ENCODE measurements at regions not wholly inside any gene's neighbourhood (a gene's known extent, or its start where the extent isn't known, plus 50 kb on each side); places are given as distances from the start of the nearest gene placed in this dataset.

DNA sequence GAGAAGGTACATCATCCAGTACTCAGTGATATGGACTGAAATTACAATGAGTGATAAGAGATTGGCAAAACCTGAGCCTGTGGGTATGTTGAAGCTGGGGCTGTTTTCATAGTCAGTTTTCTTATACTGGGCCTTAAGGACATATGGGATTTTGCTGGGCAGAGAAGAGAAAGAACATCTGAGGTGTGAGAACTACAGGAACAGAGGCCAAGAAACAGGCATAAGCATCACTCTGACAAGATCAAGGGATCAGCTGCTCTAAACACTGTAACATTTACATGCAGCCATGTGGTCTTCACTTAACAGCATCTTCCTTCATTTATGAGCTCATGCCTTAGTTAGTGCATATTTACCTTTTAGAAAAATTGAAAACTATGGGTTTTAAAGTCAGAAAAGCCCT lies 220.0 kb downstream of the TRIM36 start:
- H3K27me3 ChIP-seq = peaks cover 0 to 5% (median 0%) of the 10 kb centered on the region in 7 donors
- TF ChIP-seq, protein P1, sequence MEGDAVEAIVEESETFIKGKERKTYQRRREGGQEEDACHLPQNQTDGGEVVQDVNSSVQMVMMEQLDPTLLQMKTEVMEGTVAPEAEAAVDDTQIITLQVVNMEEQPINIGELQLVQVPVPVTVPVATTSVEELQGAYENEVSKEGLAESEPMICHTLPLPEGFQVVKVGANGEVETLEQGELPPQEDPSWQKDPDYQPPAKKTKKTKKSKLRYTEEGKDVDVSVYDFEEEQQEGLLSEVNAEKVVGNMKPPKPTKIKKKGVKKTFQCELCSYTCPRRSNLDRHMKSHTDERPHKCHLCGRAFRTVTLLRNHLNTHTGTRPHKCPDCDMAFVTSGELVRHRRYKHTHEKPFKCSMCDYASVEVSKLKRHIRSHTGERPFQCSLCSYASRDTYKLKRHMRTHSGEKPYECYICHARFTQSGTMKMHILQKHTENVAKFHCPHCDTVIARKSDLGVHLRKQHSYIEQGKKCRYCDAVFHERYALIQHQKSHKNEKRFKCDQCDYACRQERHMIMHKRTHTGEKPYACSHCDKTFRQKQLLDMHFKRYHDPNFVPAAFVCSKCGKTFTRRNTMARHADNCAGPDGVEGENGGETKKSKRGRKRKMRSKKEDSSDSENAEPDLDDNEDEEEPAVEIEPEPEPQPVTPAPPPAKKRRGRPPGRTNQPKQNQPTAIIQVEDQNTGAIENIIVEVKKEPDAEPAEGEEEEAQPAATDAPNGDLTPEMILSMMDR (IDR thresholded peaks at IDR 0.05) = no peak
- no peak for ATAC-seq
- no peak for DNase-seq
- H3K4me1 ChIP-seq = no peaks in the 10 kb centered on the region
- H3K9me3 ChIP-seq = no peaks in the 10 kb centered on the region
- H3K27ac ChIP-seq = no peak overlapping the region
- intact Hi-C loops (cut with DNase I) = no loop called here
- H3K4me3 ChIP-seq = no peak overlapping the region
- no peaks in the 10 kb centered on the region for H3K36me3 ChIP-seq

DNA sequence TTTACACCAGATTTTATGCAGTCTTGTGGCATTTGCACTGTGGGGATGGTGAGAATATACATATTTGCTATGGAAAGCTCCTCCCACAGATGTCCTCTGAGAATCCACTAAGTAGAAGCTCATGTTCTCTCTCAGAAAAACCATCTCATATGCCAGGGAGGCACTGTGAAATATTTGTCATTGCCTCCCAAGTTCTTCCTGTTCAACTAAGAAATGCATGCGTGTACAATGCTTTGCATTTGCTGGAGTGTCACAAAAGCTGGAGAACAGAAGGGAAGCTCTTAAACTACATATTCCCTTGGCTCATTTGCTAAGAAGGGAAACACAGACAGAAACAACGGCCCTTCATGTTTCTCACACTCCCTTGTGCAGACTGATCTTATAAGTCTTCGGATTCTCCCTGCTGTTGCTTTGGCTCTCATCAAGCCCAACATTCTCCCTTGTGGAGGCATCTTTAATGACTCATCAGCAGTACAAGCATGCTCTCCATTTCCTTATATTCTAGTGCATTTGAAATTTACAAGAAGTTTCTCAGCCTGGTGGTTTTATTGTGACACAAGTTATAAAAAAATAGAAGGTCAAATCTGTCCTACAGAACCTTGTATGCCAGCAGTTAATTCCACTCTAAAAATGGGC lies 220.6 kb downstream of the TRIM36 start:
- ATAC-seq (no peak), DNase-seq (no peak)
- intact Hi-C loops (cut with DNase I) = no loop called here
- Histone ChIP-seq H3K4me3 (no peak overlapping the region), H3K27me3 (peaks cover 0 to 5% (median 0%) of the 10 kb centered on the region in 7 donors), H3K36me3 (no peaks in the 10 kb centered on the region), H3K4me1 (no peaks in the 10 kb centered on the region), H3K9me3 (peaks cover 0 to under 1% (median 0%) of the 10 kb centered on the region in 11 donors), H3K27ac (no peak overlapping the region)
- 66 to 68% methylated on average over 3 of the region's 3 CpGs for WGBS, 2 donors
- TF ChIP-seq, protein P1 (IDR thresholded peaks at IDR 0.05) = no peak

DNA sequence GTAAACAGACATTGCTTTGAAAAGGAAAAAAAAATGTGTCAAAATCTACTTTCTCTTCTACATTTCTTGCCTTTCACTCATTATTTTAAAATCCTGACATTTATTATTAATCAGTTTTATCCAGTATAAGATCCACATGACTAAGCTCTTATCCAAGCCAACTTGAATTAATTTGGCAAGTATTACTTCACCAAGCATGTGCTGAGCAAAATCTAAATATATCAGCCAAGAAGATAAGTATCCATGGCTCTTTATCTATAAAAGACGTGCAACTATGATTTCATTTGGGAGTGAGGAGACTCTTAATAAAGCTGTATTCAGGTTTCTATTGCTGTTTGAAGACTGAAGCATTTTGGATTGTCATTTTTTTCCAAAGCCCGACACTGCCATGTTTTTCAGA lies 221.3 kb downstream of the TRIM36 start:
- H3K4me1 ChIP-seq = no peaks in the 10 kb centered on the region
- peaks cover 0 to 5% (median 0%) of the 10 kb centered on the region in 7 donors for H3K27me3 ChIP-seq
- H3K27ac ChIP-seq = no peak overlapping the region
- WGBS, 2 donors = 40 to 46% methylated on average over 2 of the region's 2 CpGs
- no peak overlapping the region for H3K4me3 ChIP-seq
- H3K9me3 ChIP-seq = peaks cover 0 to 8% (median 0%) of the 10 kb centered on the region in 11 donors
- no peaks in the 10 kb centered on the region for H3K36me3 ChIP-seq
- intact Hi-C loops (cut with DNase I) = no loop called here
- ATAC-seq (no peak), DNase-seq (no peak)
- TF ChIP-seq, protein P1 (IDR thresholded peaks at IDR 0.05) = no peak

DNA sequence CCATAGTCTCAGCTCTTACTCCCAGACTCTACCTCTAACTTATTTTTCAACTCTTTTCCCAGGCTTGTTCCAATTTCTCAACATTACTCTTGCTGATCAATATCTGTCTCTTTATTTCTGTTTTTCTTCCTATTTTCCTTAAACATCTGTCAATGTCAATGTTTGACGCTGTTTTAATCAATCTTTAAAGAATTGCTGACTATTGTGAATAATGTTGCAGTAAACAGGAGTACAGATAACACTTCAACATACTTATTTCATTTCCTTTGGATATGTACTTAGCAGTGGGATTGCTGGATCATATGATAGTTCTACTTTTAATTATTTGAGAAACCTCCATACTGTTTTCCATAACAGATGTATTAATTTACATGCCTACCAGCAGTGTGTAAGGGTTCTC lies 229.0 kb downstream of the TRIM36 start:
- H3K9me3 ChIP-seq = peaks cover 0 to 46% (median 4%) of the 10 kb centered on the region in 11 donors
- WGBS, 2 donors = 52 to 55% methylated on average over 1 of the region's 1 CpG
- no peak for ATAC-seq
- DNase-seq = no peak
- no peak overlapping the region for H3K4me3 ChIP-seq
- TF ChIP-seq, protein P1 (IDR thresholded peaks at IDR 0.05) = no peak
- intact Hi-C loops (cut with DNase I) = no loop called here
- no peaks in the 10 kb centered on the region for H3K4me1 ChIP-seq
- H3K27ac ChIP-seq = no peak overlapping the region
- no peaks in the 10 kb centered on the region for H3K27me3 ChIP-seq
- no peaks in the 10 kb centered on the region for H3K36me3 ChIP-seq
